ENCODE measurements at regions not wholly inside any gene's neighbourhood (a gene's known extent, or its start where the extent isn't known, plus 50 kb on each side); places are given as distances from the start of the nearest gene placed in this dataset.

DNA sequence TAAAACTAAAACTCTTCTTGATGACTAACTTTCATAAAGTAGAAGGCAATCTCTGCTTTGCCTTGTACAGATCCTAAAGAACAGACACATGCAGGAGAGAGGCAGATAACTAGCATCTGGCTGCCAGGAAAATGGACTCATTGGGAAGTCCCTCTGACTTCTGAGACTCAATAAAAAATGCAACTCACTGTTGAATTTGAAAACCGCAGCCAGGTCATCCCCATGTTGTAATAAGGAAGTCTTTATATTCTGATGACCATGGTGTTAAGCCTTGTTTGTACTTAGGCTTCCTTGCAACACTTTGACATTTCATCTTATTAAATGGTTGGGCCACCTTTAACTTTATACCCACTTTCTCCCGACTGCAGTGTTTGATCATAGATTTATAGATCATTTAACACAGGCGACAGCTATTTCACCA is 375.1 kb upstream of the KCNH7 start:
- Histone ChIP-seq H3K27ac (no peak overlapping the region), H3K9me3 (no peaks in the 10 kb centered on the region), H3K27me3 (ENCODE audit: low read depth) (no peaks in the 10 kb centered on the region), H3K4me1 (no peaks in the 10 kb centered on the region), H3K4me3 (no peak overlapping the region), H3K36me3 (no peaks in the 10 kb centered on the region)
- no peak for DNase-seq
- no peak for ATAC-seq
- intact Hi-C loops (cut with DNase I) = no loop called here
- TF ChIP-seq, protein P1, sequence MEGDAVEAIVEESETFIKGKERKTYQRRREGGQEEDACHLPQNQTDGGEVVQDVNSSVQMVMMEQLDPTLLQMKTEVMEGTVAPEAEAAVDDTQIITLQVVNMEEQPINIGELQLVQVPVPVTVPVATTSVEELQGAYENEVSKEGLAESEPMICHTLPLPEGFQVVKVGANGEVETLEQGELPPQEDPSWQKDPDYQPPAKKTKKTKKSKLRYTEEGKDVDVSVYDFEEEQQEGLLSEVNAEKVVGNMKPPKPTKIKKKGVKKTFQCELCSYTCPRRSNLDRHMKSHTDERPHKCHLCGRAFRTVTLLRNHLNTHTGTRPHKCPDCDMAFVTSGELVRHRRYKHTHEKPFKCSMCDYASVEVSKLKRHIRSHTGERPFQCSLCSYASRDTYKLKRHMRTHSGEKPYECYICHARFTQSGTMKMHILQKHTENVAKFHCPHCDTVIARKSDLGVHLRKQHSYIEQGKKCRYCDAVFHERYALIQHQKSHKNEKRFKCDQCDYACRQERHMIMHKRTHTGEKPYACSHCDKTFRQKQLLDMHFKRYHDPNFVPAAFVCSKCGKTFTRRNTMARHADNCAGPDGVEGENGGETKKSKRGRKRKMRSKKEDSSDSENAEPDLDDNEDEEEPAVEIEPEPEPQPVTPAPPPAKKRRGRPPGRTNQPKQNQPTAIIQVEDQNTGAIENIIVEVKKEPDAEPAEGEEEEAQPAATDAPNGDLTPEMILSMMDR (IDR thresholded peaks at IDR 0.05) = no peak

DNA sequence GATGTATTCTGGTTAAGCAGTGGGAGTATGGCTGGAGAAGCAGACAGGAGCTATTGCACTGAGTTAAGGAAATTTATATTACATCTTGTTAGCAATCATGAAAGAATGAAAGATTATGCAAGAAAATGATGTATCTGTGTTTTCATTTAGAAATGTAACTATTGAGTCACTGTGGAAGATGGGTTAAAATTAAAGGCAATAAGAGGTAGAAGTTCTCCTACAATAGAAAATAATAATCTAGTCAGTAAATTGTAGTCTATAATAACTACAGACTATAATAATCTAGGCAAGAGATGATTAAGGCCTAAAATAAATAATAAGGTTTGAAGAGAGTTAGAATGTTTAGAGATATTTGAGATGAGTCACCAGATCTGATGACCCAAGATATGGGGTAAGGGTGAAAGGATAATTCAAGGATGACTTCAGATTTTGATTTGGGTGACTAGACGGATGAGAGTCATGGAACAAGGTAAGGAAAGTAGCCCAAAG is 371.9 kb upstream of the KCNH7 start:
- DNase-seq (no peak), ATAC-seq (no peak)
- H3K9me3 ChIP-seq = no peaks in the 10 kb centered on the region
- no peaks in the 10 kb centered on the region for H3K36me3 ChIP-seq
- no peaks in the 10 kb centered on the region for H3K4me1 ChIP-seq
- intact Hi-C loops (cut with DNase I) = no loop called here
- H3K4me3 ChIP-seq = no peak overlapping the region
- H3K27ac ChIP-seq = no peak overlapping the region
- H3K27me3 ChIP-seq (ENCODE audit: low read depth) = no peaks in the 10 kb centered on the region
- TF ChIP-seq, protein P1 (IDR thresholded peaks at IDR 0.05) = no peak

DNA sequence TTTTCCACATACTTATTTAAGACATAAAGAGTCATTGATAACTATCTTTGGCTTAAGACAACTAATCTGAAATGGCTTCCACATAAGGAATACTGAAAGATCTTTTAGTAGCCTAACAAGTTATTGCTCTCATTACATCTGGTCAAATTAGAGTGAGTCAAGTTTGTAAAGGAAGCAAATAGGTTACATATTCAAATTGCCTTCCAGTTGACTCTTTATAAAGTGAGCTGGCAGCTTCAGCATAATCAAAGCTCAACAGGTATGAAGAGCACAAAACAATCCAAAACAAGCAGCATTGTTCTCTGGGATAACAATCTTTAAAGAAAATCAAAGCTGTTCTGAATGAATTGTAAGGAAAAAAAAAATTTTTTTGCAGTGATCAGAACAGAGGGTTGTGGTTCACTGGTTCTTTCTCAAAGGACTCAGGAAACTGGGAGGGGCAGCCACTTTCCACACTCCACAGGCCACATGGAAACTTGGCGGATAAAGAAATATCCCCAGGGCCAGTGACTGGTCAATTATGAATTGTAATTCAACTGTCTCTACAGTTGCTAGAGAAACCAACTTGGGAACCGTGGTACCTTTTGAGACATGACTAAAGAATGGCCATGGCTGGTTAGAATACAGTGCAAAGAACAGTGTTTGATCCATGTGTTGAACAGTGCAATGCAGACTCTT is 369.3 kb upstream of the KCNH7 start:
- Histone ChIP-seq H3K4me1 (no peaks in the 10 kb centered on the region), H3K4me3 (no peak overlapping the region), H3K27ac (no peak overlapping the region), H3K9me3 (no peaks in the 10 kb centered on the region), H3K36me3 (no peaks in the 10 kb centered on the region), H3K27me3 (ENCODE audit: low read depth) (no peaks in the 10 kb centered on the region)
- intact Hi-C loops (cut with DNase I) = no loop called here
- TF ChIP-seq, protein P1 (IDR thresholded peaks at IDR 0.05) = no peak
- ATAC-seq = no peak
- no peak for DNase-seq

GRCh38 chr2:163205589-163206254 is 367.2 kb upstream of the KCNH7 start:
- TF ChIP-seq, protein P1 (IDR thresholded peaks at IDR 0.05) = no peak
- Histone ChIP-seq H3K36me3 (no peaks in the 10 kb centered on the region), H3K27ac (no peak overlapping the region), H3K4me1 (no peaks in the 10 kb centered on the region), H3K9me3 (no peaks in the 10 kb centered on the region), H3K27me3 (ENCODE audit: low read depth) (no peaks in the 10 kb centered on the region), H3K4me3 (no peak overlapping the region)
- DNase-seq (no peak), ATAC-seq (no peak)
- intact Hi-C loops (cut with DNase I) = no loop called here

DNA sequence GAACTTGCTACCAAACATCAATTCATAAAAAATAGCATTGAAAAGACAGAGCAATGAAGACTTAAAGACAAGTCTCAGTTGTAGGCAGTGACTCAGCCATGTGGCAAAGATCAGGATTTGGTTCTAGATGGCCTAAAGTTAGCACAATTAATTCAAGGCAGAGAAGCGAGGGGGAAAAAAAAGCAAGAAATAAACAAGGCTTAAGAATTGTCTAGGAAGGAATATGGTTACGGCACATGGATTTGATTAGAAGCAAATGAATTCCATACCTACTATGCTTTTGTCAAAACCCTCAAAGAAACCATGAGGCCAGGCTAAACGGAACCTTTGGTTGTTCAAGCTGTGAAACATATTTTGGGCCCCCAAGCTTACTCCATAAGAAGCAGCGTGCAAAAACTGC is 362.2 kb upstream of the KCNH7 start:
- intact Hi-C loops (cut with DNase I) = no loop called here
- Histone ChIP-seq H3K4me1 (no peaks in the 10 kb centered on the region), H3K9me3 (peaks cover 4% of the 10 kb centered on the region), H3K27ac (no peak overlapping the region), H3K4me3 (no peak overlapping the region), H3K36me3 (no peaks in the 10 kb centered on the region), H3K27me3 (ENCODE audit: low read depth) (no peaks in the 10 kb centered on the region)
- DNase-seq (no peak), ATAC-seq (no peak)
- TF ChIP-seq, protein P1 (IDR thresholded peaks at IDR 0.05) = no peak
